ENCODE measurements at regions not wholly inside any gene's neighbourhood (a gene's known extent, or its start where the extent isn't known, plus 50 kb on each side); places are given as distances from the start of the nearest gene placed in this dataset.

- CTCF ChIA-PET (ENCODE audit: low intra/inter-chr PET ratio, low total read pairs), result no interaction called here
- in situ Hi-C loops (cut with HindIII; ENCODE audit: extremely low pct_ligation_motif_present, low pct_unique_long_range_greater_than_20kb), result no loop called here
- no peak for DNase-seq (ENCODE audit: low spot score)
- Histone ChIP-seq H3K36me3 (replicated peaks in 1 of 2; ENCODE audit: control insufficient read depth in 1 of 2, insufficient read depth in 2 of 2, low read length in 2 of 2) (no peaks in the 10 kb centered on the region), H4K20me1 (ENCODE audit: insufficient read depth, low read length) (no peaks in the 10 kb centered on the region), H3K27ac (ENCODE audit: extremely low read length, insufficient read depth, low read length) (no peak overlapping the region), H2AFZ (ENCODE audit: low read length) (no peak overlapping the region), H3K27me3 (ENCODE audit: control insufficient read depth in 1 of 2, insufficient read depth in 2 of 2, low read length in 2 of 2) (no peaks in the 10 kb centered on the region), H3K9me3 (ENCODE audit: low read length) (peaks cover 9% of the 10 kb centered on the region; the same call in 1 of the 2 replicates), H3K4me3 (replicated peaks in 1 of 3; ENCODE audit: insufficient read depth in 1 of 3, low read depth in 2 of 3, low read length in 3 of 3) (no peak overlapping the region), H3K4me1 (ENCODE audit: insufficient read depth, low read length) (peaks cover 27% of the 10 kb centered on the region), H3K79me2 (ENCODE audit: insufficient read depth, low read length) (no peaks in the 10 kb centered on the region), H3K4me2 (ENCODE audit: low read depth, low read length) (no peak overlapping the region), H3K9ac (ENCODE audit: insufficient read depth, low read depth, low read length) (no peak overlapping the region)
- TF ChIP-seq ZNF10 (CRISPR knock-in tag; IDR thresholded peaks at IDR 0.05; ENCODE audit: borderline replicate concordance, low read depth) (no peak), ZFX (CRISPR knock-in tag; IDR thresholded peaks at IDR 0.05; ENCODE audit: low read depth) (no peak), ZNF513 (CRISPR knock-in tag; conservative IDR thresholded peaks at IDR 0.05) (no peak), PRMT3 (CRISPR knock-in tag; IDR thresholded peaks at IDR 0.05; ENCODE audit: borderline replicate concordance, low read depth) (no peak), RNF2 (conservative IDR thresholded peaks at IDR 0.05; ENCODE audit: low read depth) (no peak), ZNF30 (CRISPR knock-in tag; IDR thresholded peaks at IDR 0.05) (no peak)
- intact Hi-C loops (cut with micrococcal nuclease; ENCODE audit: unreplicated experiment), result no loop called here
- POLR2A ChIA-PET, result no interaction called here
- BruUV-seq (replicated peaks), result no TSS peak
- ATAC-seq, result no peak
- FAIRE-seq, result no peak
- 57% methylated on average over 9 of the region's 9 CpGs for WGBS (ENCODE audit: low lambda C conversion rate)
Observed at GRCh38 chr4:38204339-38205035, 244.3 kb downstream of the PTTG2 start.

- no TSS peak for BruUV-seq (replicated peaks)
- no peaks in the 10 kb centered on the region for H3K36me3 ChIP-seq (replicated peaks in 1 of 2; ENCODE audit: control insufficient read depth in 1 of 2, insufficient read depth in 2 of 2, low read length in 2 of 2)
- ATAC-seq, result no peak
Observed at GRCh38 chr4:38205261-38205660, 245.1 kb downstream of the PTTG2 start.

More at GRCh38 chr4:38205261-38205660, 245.1 kb downstream of the PTTG2 start:
- Histone ChIP-seq H3K9me3 (ENCODE audit: low read length) (peaks cover 9% of the 10 kb centered on the region; the same call in 1 of the 2 replicates), H3K9ac (ENCODE audit: insufficient read depth, low read depth, low read length) (no peak overlapping the region), H3K4me1 (ENCODE audit: insufficient read depth, low read length) (peaks cover 33% of the 10 kb centered on the region), H2AFZ (ENCODE audit: low read length) (no peak overlapping the region), H4K20me1 (ENCODE audit: insufficient read depth, low read length) (no peaks in the 10 kb centered on the region), H3K79me2 (ENCODE audit: insufficient read depth, low read length) (no peaks in the 10 kb centered on the region), H3K27ac (ENCODE audit: extremely low read length, insufficient read depth, low read length) (no peak overlapping the region), H3K4me3 (replicated peaks in 1 of 3; ENCODE audit: insufficient read depth in 1 of 3, low read depth in 2 of 3, low read length in 3 of 3) (no peak overlapping the region), H3K27me3 (ENCODE audit: control insufficient read depth in 1 of 2, insufficient read depth in 2 of 2, low read length in 2 of 2) (no peaks in the 10 kb centered on the region), H3K4me2 (ENCODE audit: low read depth, low read length) (no peak overlapping the region)
- CTCF ChIA-PET (ENCODE audit: low intra/inter-chr PET ratio, low total read pairs), result no interaction called here
- DNase-seq (ENCODE audit: low spot score) (no peak), FAIRE-seq (no peak)
- intact Hi-C loops (cut with micrococcal nuclease; ENCODE audit: unreplicated experiment) (no loop called here), in situ Hi-C loops (cut with HindIII; ENCODE audit: extremely low pct_ligation_motif_present, low pct_unique_long_range_greater_than_20kb) (no loop called here)
- 84% methylated on average over 3 of the region's 3 CpGs for WGBS (ENCODE audit: low lambda C conversion rate)
- POLR2A ChIA-PET, result no interaction called here
- no peak for TF ChIP-seq NCOA2 (CRISPR knock-in tag; IDR thresholded peaks at IDR 0.05)
